Left colon (tissue), 2 donors: ENCODE measurements at regions not wholly inside any gene's neighbourhood (a gene's known extent, or its start where the extent isn't known, plus 50 kb on each side); places are given as distances from the start of the nearest gene placed in this dataset.
"Not testable (repeated sequence)": the region's sequence is repeated elsewhere in the genome, so short reads cannot be mapped to it uniquely, and the experiment has no call there.

Experiments
- ATAC-seq: fragments of 200-7000 bp; cut with Tn5 transposase; one replicate; pipeline ENCODE4 v1.9.1; 2020; ENCODE audit warnings: mild to moderate bottlenecking, moderate library complexity
- DNase-seq, 2 donors: peaks; one replicate each; pipeline ENCODE4 v3.0.0-alpha.2; 2020
- intact Hi-C, 2 donors: fragments of 100-400 bp; cut with DNase I in 1 of 2; cut with micrococcal nuclease in 1 of 2; formaldehyde crosslinking; loops; one replicate each; pipeline versions ENCODE4 v1.11.2 to v1.14.0; 2022; cut with DNase I, micrococcal nuclease
- donor health status: DM: no; HTN: no; CAD: no.
- donor health status: DM: yes; HTN: yes; CAD: no.

DNA sequence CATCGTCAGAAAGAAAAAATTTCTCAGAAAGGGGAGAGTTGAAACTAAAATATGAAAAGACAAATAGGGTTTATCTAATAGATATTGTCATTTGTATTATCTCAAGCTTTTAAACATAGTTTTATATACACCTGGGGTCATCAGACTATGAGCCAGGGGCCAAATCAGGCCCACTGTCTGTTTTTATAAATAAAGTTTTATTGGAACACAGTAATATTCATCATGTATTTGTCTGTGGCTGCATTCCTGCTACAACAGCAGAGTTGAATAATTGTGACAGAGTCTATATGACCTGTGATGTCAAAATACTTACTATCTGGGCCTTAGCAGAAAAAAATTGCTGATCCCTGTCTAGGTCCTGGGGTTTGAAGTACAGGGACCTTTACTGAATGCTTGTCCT, 120.5 kb upstream of the RUNX1 start:
- intact Hi-C loops, result no loop called here
- ATAC-seq, result no peak
- DNase-seq, result no peak

DNA sequence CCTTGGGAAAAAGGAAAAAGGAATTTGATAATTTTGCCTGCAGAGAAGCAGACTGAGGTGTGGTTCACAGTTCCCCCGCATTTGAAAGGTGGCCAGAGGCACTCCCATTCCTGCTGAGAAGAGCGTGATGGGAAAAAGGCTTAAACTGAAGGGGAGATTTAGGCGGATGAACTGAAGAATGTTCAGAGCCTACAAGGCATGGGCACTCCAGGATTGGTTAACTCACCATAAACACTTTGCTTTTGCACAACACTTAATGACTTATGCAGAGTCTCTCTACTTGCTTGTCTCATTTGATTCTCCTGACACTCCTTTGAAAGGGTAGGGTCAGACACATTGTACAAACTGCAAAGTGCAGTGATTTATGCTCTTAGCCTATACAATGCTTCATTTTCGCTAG, 119.6 kb upstream of the RUNX1 start:
- intact Hi-C loops, result no loop called here
- ATAC-seq (no peak), DNase-seq (no peak)

DNA sequence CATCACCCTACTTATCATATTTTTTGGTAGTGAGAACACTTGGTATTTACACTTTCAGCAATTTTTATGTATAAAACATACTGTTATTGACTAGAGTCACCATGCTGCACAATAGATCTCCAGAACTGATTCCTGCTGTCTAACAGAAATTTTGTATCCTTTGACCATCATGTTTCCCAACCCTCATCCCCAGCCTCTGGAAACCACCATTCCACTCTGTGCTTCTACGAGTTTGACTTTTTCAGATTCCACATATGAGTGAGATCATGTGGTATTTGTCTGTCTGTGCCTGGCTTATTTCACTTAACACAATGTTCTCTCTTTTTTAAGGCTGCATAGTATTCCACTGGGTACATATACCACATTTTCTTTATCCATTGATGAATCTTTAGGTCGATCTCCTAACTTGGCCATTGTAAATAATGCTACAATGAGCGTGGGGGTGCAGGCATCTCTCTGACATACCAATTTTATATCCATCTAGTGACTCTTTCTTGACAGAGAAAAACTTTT, 115.9 kb upstream of the RUNX1 start:
- intact Hi-C loops, result no loop called here
- ATAC-seq (no peak), DNase-seq (no peak)

DNA sequence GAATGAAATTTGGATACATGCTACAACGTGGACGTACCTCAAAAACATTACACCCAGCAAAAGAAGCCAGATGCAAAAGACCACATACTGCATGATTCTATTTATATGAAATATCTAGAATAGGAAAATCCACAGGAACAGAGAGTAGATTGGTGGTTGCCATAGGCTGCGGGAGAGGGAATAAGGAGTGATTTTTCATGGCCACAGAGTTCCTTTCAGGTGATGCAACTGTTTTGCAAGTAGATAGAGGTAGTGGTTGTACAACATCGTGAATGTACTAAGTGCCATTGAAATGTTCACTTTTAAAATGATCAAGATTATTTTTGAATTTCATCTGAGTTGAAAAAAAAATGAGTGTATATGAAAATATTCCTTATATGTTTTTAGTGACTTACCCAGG, 115.3 kb upstream of the RUNX1 start:
- ATAC-seq (no peak), DNase-seq (no peak)
- intact Hi-C loops, result no loop called here

DNA sequence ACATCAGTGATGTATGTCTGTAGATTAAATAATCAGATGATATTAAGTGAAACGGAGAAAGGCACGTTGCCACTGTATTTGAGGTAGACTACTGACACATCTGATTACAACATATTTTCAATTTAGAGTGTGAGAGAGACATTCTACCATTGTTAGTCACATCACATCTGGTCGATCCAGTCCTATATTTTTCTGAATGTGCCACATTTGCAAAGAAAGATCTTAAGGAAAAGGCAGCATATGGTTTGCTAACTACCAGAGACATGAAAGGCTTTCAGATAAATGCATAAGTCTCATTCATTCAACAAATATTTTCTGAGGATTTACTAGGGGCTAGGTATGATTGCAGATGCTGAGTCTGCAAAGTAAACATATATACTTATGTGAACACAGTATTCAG, 114.3 kb upstream of the RUNX1 start:
- no peak for ATAC-seq
- intact Hi-C loops, result no loop called here
- DNase-seq, result no peak

DNA sequence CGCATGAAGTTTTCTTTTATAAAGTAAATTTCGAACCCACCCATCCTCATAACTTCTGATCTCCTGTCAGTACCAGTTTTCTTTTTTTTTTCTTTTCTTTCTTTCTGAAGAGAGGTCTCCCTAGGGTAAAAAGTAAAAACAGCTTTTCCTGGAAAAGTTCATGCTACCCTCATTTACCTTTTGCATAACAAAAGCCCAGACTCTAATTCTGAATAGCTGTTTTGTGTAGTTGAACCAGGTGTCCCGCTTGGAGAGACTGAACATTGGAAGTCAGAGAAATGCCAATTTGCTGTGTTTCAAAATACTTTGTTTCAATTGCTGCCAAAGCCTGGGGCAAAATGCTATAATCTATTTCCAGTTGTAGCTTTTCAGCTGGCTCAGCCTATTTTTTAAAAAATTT, 113.7 kb upstream of the RUNX1 start:
- no peak for DNase-seq
- intact Hi-C loops, result no loop called here
- ATAC-seq, result no peak

DNA sequence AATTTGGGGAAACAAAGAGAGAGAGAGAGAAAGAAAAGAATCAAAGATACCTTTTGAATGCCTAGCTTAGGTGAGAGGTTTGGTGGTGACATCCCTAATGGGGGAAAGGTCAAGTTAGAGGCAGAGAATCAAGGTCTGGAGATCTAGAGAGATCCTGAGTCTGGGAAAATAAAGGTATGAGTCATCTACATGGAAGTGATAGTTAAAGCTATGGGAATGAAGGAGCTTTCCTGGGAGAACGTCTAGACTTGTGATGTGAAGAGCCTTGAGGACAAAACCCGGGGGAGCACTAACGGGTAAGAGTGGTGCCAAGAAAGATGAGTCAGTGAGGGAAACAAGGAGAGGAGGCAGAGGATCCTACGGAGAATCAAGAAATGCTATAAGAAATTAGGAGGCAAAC, 110.8 kb upstream of the RUNX1 start:
- no peak for DNase-seq
- ATAC-seq, result no peak
- intact Hi-C loops, result no loop called here

DNA sequence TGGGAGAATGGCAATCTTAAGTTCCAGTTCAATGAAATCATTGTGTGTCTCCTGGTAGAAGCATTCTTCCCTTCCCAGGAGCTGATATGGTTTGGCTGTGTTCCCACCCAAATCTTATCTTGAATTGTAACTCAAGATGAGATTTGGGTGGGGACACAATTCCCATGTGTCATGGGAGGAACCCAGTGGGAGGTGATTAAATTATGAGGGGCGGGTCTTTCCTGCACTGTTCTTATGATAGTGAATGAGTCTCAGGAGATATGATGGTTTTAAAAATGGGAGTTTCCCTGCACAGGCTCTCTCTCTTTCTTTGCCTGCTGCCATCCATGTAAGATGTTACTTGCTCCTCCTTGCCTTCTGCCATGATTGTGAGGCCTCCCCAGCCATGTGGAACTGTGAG, 108.3 kb upstream of the RUNX1 start:
- DNase-seq, intact Hi-C loops: not testable (repeated sequence)
- ATAC-seq, result peak; percentile 33

DNA sequence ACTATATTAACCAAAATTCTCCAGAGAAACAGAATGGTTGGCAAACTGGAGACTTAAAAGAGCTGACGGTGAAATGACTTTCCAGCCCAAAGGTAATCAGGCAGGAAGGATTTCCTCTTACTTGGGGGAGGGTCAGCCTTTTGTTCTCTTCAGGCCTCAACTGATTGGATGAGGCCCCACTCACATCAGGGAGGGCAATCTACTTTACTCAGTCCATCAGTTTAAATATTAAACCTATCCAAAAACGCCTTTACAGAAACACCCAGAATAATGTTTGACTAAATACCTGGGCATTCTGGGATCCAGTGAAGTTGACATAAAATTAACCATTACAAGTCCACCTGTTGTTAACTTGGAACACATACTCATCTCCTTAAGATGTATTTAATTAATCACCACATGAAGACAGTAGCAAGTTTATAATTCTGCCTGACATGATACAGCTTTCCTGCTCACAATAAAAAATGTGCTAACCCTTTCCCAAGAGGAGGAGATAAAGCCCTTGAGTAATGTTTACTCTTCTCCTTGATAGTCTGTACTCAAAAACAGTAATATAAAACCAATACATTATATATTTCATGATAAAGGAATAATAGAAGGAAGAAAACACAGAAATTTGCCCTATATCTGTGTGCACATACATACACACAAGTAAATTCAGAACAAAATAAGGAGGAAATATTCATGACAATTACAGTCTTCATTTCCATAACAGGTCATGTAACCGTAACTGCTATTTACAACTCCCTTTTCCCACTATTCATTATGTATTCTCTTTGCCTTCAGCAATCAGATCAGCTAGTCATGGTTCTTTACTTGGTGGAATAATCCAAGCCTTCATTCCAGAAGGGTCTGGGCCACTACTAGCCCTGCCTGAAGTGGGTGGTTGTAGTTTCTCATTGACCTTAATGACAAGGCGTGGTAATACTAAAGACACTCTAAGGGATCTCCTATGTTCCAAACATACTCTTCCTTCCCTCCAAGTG, 107.5 kb upstream of the RUNX1 start:
- DNase-seq (no peak), ATAC-seq (peak; percentile 68)
- intact Hi-C loops, result no loop called here

DNA sequence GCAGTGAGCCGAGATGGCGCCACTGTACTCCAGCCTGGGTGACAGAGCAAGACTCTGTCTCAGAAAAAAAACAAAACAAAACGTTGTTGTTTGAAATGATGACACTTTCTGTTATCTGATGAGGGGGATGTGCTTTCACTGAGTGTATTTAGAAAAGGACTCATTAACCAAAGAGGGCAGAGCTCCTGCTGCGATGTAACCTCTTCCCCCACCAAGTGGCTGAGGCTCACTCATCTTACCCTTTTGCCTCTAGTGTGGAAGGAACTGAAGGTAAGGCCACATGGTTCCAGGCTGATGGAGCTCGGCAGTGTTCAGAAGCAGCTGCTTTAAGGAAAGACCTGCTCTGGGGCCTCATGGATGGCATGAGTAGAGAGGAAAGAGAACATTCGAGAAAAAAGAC, 105.7 kb upstream of the RUNX1 start:
- no peak for ATAC-seq

DNA sequence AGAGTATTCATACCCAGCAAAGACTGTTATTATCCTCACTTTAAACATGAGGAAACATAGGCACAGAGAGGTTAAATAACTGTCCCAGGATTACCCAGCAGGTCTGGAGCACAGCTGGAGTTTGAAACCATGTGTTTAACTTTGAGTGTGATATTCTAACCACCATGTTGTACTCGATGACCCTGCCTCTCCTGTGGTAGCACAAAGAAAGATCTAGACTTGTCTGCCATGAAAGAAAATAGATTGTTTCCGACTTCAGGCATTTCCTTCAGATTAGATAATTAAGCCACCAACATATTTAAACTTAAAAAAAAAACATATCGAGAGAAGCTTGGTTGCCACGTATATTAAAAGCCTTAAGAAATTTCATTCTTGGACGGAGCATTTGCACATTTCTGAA, 104.6 kb upstream of the RUNX1 start:
- intact Hi-C loops, result no loop called here
- DNase-seq, result no peak

More for the DNA sequence above, 105.7 kb upstream of the RUNX1 start:
- intact Hi-C loops, result no loop called here
- DNase-seq, result no peak

DNA sequence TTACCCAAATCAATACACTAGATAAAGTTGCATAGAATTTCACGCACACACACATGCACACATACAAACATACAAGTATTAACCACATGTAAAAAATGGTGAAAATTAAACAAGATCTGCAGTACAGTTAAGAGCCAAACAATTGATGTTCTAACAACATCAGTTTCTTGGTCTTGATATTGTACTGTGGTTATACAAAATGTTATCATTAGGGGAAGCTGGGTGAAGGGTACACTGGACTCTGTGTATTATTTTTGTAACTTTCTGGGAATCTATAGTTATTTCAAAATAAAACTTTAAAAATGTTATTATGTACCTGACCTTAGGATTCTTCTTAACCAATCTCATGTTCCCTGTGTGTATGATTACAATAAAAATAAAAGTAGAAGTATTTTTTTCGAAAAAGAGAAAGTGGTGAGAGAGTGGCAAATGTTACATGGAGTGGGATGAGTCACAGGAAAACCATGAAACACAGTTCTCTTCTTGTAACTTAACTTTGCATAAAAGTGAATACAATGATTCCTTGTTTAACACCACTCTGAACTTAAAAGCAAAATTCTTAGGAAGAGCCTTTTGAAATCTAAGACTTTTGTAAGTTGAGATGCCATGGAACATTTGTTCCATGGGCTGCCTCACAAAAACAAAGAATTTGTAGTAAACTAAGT, 101.6 kb upstream of the RUNX1 start:
- ATAC-seq (no peak), DNase-seq (no peak)
- intact Hi-C loops, result no loop called here

More for the DNA sequence above, 104.6 kb upstream of the RUNX1 start:
- ATAC-seq, result no peak

DNA sequence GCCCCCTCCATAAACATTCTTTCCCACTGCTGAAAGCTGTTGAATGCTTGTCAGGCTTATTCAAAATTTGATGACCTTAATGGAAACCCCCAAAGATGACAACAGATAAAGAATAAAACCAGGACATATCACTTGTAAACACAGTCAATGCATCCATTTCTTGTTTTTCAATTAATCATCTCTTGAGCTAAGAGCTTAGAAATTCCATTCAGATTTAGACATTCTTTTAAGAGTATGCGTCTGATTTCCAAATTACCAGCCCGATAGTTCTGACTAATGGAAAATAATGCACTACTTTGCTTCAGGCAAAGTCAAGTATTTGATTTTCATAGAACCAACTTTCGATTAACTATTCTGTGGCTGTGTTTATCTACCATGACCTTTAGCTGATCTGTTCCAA, 100.6 kb upstream of the RUNX1 start:
- intact Hi-C loops, result no loop called here
- no peak for DNase-seq
- no peak for ATAC-seq

DNA sequence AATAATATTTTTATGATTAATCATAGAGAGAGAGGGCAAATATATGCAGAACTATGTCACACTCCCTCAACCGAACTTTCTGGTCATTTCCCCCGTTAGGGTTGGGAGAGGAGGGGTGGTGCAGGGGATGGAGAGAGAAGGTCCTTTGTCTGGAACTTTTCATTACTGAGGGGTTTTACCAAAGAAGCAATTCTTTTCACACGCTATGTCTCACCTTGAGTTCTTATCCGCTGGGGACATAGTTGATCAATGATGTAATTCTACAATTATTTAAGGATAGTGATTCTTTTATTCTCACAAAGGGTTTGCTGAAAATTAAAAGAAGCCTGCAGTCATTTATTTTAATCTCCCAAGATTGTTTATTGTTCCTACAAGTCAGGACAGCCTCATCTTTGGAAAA, 98.3 kb upstream of the RUNX1 start:
- intact Hi-C loops, result no loop called here
- DNase-seq (no peak), ATAC-seq (no peak)

DNA sequence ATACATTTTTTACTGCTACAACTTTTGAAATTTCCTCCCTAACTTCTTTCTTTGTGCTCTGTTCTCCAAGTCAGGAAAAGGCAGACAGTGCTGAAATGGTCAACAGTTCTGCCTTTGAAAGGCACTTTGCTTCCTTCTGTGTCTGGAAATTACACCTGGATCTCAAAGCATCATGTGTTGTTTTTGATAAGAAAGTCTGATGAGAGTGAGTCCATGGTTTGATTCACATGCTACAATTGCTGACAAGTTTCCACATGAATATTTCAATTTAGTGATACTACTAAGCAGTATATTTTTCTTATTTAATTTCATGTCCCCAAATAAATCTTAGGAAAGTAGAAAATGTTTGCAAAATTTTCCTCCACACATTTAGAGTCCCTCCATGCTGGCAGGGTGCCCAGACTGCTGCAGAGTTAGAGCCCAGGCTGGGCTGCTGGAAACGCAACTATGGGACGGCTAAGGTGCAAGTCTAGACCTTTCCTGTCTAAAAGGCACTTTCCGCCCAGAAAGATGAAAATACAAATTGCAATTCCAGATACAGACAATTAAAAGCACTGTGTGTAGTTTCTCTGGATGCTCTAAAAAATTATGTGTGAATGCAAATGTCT, 96.6 kb upstream of the RUNX1 start:
- ATAC-seq, result no peak
- intact Hi-C loops, result no loop called here
- peak in 1 of 2 donors; percentile 9 for DNase-seq

DNA sequence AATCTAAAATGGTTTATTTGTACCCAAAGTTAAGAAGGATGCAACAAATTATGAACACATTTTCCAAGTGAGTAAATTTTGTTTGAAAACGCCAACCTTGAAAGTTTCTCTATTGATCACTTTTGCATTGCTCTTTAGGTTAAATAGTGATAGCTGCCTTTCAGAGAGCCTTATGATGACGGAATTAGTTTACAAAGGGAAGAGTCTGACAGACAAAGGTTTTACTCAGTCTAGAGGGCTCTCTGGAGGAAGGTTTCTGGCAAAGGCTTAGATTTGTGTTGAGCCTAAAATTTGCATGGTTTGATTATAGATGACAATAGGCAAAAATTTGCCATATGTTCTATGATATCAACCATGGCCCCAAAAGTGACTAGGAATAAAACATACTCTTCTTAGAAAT, 95.9 kb upstream of the RUNX1 start:
- ATAC-seq, result no peak
- intact Hi-C loops, result no loop called here
- DNase-seq, result no peak

DNA sequence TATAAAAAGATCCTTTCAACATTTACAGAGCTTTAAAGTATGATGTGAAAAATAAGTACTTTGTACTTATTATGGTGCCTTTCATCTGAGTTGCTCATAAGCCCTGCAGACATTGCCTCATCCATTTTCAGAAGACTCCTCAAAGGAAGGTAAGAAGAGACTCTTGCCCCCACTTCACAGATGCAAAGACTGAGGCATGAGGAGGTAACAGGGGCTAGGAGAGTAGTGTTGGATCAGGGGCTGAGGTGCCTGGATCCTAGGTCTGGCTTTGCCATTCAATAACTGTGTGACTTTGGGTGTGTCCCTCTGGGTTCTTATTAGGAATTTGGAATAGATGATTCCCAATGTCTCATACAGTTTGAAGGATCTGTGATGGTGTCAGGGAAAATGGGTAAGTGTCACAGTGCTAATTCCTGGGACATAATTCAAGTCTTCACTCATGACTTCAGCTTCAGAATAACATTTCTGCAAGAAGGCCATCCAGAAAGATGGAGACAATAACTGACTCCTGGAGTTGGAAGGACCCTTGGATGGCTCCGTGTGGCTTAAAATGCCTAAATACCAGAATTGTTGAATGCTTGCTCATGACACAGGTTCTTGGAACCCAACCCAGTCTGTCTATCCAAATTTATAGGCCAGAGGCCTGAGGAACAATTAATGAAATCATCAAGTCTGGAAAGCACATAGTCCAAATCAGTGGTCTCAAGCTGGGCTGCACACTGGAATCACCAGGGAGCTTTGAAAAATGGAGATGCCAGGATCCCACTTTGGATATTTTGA, 93.1 kb upstream of the RUNX1 start:
- intact Hi-C loops, result no loop called here
- DNase-seq (no peak), ATAC-seq (no peak)

DNA sequence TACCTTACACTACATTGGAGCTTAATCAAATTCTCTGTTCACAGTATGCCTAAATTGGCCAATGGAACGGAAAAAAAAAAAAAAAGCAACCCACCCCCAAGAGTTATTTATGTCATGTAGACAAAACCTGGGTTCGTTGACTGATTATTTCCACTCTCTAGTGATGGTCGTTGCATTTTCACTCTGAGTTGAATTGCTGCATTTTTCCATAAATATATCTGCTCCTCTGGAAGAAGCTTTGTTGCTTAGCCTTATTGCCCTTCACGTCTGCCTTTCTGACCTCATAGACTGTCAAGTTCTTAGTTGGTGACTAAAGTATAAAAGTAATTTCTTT, 90.2 kb upstream of the RUNX1 start:
- ATAC-seq, result no peak
- DNase-seq, result no peak
- intact Hi-C loops, result no loop called here

DNA sequence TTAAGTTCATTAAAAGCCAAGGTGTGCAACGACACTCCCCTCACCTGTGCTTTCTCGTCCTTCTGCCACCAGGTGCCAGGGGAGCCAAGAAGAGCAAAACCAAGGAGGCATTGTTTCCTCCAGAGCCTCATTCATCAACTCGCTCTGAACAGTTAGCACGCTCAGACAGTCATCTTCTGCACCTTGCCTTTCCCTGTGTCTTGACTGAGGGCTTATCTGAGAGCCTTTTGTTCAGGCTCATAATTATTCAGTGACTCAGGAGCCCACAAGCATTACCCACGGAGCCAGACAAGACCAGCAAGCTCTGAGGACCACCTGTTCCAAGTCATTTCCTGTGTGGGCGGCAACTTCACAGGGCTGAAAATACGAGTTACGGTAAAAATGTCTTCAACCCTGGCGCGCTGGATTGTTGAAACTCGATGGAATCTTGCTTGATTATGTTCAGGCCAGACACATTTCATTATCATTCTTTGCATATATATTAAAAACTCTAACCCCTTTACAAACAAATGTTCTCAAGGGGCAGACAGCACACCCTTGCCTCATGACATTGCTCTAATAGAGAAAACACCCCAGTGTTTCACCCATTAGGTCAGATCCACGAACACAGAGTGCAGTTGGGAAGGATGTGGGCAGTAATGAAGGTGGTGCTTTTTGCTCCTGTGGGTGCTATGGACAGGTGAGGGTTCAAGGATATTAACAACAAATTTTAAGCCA, 89.7 kb upstream of the RUNX1 start:
- intact Hi-C loops, result no loop called here
- no peak for ATAC-seq
- DNase-seq, result no peak
